Colonic mucosa (tissue), 4 donors: ENCODE measurements at regions not wholly inside any gene's neighbourhood (a gene's known extent, or its start where the extent isn't known, plus 50 kb on each side); places are given as distances from the start of the nearest gene placed in this dataset.

ENCODE experiments used
- DNase-seq: peaks from one replicate; pipeline ENCODE4 v3.0.0-alpha.2; 2020
- H3K27ac ChIP-seq: fragments of 200-600 bp; one replicate; pipeline ENCODE4 v1.8.0; 2021
- H3K27me3 ChIP-seq: fragments of 200-600 bp; one replicate; pipeline ENCODE4 v1.8.0; 2021
- H3K36me3 ChIP-seq: fragments of 200-600 bp; one replicate; pipeline ENCODE4 v1.8.0; 2021
- H3K4me1 ChIP-seq: fragments of 200-600 bp; one replicate; pipeline ENCODE4 v1.8.0; 2021; ENCODE audit warnings: mild to moderate bottlenecking
- H3K4me3 ChIP-seq: fragments of 200-600 bp; one replicate; pipeline ENCODE4 v1.8.0; 2021
- H3K9ac ChIP-seq, 2 donors: one replicate each; pipeline ENCODE4 v1.7.0; 2013; ENCODE audit warnings: control low read depth in 2 of 2, low read depth in 2 of 2, low read length in 2 of 2
- H3K9me3 ChIP-seq: fragments of 200-600 bp; one replicate; pipeline ENCODE4 v1.8.0; 2021
- intact Hi-C: fragments of 100-400 bp; cut with DNase I; formaldehyde crosslinking; loops from one replicate; pipeline ENCODE4 v1.14.1; 2022
- TF ChIP-seq, protein P1 (sequence below): fragments of 200-600 bp; IDR thresholded peaks from one replicate; pipeline ENCODE4 v1.8.0; 2022; ENCODE audit warnings: antibody characterized with exemption, mild to moderate bottlenecking
- donor health status: healthy.
- donor health status: DM: no; HTN: no; CAD: no.
- donor health status: DM: no; HTN: no; CAD: no.

GRCh38 chr3:6216135-6217026 lies 644.5 kb upstream of the GRM7 start:
- Histone ChIP-seq H3K36me3 (no peaks in the 10 kb centered on the region), H3K4me3 (no peak overlapping the region), H3K9ac (no peak overlapping the region), H3K27me3 (no peaks in the 10 kb centered on the region), H3K9me3 (no peaks in the 10 kb centered on the region), H3K4me1 (no peaks in the 10 kb centered on the region), H3K27ac (no peak overlapping the region)
- no peak for DNase-seq
- TF ChIP-seq, protein P1, sequence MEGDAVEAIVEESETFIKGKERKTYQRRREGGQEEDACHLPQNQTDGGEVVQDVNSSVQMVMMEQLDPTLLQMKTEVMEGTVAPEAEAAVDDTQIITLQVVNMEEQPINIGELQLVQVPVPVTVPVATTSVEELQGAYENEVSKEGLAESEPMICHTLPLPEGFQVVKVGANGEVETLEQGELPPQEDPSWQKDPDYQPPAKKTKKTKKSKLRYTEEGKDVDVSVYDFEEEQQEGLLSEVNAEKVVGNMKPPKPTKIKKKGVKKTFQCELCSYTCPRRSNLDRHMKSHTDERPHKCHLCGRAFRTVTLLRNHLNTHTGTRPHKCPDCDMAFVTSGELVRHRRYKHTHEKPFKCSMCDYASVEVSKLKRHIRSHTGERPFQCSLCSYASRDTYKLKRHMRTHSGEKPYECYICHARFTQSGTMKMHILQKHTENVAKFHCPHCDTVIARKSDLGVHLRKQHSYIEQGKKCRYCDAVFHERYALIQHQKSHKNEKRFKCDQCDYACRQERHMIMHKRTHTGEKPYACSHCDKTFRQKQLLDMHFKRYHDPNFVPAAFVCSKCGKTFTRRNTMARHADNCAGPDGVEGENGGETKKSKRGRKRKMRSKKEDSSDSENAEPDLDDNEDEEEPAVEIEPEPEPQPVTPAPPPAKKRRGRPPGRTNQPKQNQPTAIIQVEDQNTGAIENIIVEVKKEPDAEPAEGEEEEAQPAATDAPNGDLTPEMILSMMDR: no peak
- intact Hi-C loops: no loop called here

DNA sequence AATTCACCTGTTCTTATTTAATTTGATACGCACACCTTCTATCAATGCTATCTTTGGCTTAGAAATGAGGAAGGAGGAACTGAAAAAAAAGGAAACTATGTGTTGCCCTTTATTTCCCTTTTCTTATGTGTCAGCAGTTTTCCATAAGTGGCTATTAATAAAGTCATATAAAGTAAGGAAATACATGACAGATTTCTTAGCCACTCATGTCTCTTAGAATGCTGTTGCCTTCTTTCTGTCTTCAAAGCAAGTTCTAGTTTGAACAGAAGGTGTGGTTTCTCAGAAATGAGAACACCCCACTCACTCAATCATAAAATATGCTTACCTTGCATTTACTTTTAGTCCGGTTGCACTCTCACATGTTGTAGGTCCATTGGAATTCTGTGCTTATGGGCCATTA lies 640.5 kb upstream of the GRM7 start:
- TF ChIP-seq, protein P1: no peak
- intact Hi-C loops: no loop called here
- H3K9me3 ChIP-seq: no peaks in the 10 kb centered on the region
- no peaks in the 10 kb centered on the region for H3K27me3 ChIP-seq
- no peaks in the 10 kb centered on the region for H3K4me1 ChIP-seq
- H3K27ac ChIP-seq: no peak overlapping the region
- H3K4me3 ChIP-seq: no peak overlapping the region
- no peaks in the 10 kb centered on the region for H3K36me3 ChIP-seq
- H3K9ac ChIP-seq: no peak overlapping the region
- DNase-seq: no peak

GRCh38 chr3:6222069-6222468 lies 638.8 kb upstream of the GRM7 start:
- Histone ChIP-seq H3K9ac (no peak overlapping the region), H3K27me3 (no peaks in the 10 kb centered on the region), H3K9me3 (no peaks in the 10 kb centered on the region), H3K4me3 (no peak overlapping the region), H3K36me3 (no peaks in the 10 kb centered on the region), H3K27ac (no peak overlapping the region), H3K4me1 (no peaks in the 10 kb centered on the region)
- intact Hi-C loops: no loop called here
- DNase-seq: no peak
- TF ChIP-seq, protein P1: no peak

GRCh38 chr3:6223572-6223971 lies 637.3 kb upstream of the GRM7 start:
- no peak overlapping the region for H3K4me3 ChIP-seq
- DNase-seq: no peak
- intact Hi-C loops: no loop called here
- H3K4me1 ChIP-seq: no peaks in the 10 kb centered on the region
- H3K36me3 ChIP-seq: no peaks in the 10 kb centered on the region
- H3K9me3 ChIP-seq: no peaks in the 10 kb centered on the region
- no peak overlapping the region for H3K27ac ChIP-seq
- H3K9ac ChIP-seq: no peak overlapping the region
- TF ChIP-seq, protein P1: no peak
- no peaks in the 10 kb centered on the region for H3K27me3 ChIP-seq

DNA sequence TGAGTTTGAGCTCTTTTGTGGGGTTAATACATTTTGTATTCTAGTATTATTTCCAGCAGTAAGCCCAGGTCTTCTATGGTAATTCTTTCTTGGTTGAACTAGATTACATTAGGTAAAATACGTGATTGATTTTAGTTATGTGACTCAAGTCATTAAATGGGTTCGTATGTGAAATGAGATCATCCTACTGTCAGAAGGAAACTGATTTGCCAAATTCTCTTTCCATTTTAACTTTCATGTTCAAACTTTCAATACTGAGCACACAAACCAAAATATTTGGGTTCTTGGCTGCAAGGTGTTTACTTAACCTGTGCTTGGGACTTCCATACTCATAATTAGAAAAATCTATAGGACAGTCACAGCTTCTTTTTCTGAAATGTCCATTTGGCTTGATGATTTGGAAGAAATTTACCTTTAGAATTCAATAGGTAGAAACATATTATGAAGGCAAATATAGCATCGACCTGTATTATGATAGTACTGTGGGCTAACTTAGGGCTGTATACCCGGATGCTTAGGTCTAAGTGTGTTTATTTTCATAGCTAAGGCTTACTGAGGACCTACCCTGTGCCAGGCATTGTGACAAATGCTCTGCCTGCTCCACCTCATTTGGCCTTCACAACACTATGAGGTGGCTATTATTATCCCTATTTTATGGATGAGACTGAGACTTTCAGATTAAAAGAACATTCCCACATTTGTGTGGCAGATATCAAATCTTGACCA lies 631.8 kb upstream of the GRM7 start:
- intact Hi-C loops: no loop called here
- Histone ChIP-seq H3K36me3 (no peaks in the 10 kb centered on the region), H3K4me1 (no peaks in the 10 kb centered on the region), H3K9me3 (no peaks in the 10 kb centered on the region), H3K9ac (no peak overlapping the region), H3K27me3 (no peaks in the 10 kb centered on the region), H3K4me3 (no peak overlapping the region), H3K27ac (no peak overlapping the region)
- TF ChIP-seq, protein P1: no peak
- DNase-seq: no peak
